ENCODE measurements at regions not wholly inside any gene's neighbourhood (a gene's known extent, or its start where the extent isn't known, plus 50 kb on each side); places are given as distances from the start of the nearest gene placed in this dataset.
"Not testable (repeated sequence)": the region's sequence is repeated elsewhere in the genome, so short reads cannot be mapped to it uniquely, and the experiment has no call there.

DNA sequence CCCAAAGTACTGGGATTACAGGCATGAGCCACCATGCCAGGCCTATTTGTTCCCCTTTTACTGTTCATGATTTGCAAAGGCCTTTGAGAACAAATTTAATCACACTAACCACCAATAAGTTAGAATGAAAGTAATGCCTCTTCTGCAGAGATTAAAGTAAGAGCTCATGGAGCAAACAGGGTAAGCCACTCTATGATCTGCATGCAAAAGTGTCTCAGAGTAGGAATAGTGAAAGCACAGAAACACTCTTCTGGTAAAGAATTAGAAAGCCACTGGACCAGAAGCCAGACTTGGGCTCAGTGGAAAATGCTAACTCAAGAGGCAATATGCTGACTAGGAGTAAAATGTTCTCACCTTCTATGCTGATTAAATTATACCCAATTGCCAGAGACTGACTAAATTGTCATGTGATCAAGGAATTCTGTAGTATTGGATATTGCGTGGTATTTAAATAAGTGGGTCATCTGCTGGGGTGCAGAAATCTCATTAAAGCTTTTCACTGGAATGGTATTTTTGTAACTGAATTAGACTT is 235.3 kb upstream of the ERBB4 start:
- no peak for DNase-seq (ENCODE audit: low read depth)

DNA sequence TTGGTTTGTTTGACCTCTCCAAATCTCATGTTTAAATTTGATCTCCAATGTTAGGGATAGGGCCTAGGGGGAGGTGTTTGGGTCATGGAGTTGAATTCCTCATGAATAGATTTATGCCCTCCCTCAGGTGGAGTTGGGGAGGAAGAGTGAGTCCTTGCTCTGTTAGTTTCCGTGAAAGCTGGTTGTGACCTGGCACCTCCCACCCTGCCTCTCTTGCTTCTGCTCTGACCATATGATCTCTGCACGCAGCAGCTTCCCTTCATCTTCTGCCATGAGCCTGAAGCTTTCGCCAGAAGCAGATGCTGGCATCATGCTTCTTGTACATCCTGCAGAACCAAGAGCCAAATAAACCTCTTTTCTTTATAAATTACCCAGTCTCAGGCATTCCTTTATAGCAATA is 231.6 kb upstream of the ERBB4 start:
- no peak for DNase-seq (ENCODE audit: low read depth)

DNA sequence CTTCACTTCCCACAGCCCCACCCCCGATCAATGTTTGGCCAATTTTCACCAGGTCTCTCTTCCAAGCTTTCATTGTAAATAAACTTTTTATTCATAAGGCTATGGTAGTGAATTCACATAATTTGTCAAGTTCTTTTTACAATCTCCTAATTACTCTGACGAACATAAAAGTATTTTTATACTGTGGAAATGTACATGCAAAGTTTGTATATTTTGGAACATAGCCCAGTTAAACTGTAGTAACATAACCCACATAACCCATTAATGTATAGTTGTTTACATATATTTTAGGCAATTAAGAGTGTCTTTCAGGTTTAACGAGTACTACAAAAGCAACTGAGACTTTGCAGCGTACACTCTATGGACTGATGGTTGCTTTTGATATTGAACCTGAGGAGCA is 228.3 kb upstream of the ERBB4 start:
- DNase-seq (ENCODE audit: low read depth), result no peak

DNA sequence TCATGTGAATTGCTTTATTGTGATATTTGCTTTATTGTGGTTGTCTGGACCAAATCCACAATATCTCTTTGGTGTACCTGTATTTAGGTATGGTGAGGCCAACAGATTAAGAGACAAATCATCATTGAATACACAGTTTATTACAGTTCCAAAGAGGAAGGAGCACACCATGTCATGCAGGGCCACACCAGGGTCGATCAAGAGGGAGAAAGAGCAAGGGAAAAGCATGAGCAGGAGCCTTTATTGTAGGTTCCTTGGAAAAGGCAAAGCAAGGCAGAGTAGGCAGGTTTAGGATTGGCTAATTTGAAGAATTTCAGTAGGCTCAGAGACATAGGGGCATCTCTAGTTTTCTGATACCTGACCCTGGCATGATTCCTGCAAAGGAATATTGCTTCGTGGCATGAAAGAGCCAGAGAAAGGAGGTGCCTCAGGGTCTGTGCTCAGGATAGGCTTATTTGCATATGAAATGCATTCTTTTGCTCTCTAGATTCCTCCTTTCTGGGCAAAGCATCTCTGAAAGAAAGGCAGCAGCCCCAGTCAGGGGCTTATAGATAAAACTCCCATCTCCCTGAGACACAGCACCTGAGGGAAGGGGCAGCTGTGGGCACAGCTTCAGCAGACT is 214.2 kb upstream of the ERBB4 start:
- no peak for DNase-seq (ENCODE audit: low read depth)

DNA sequence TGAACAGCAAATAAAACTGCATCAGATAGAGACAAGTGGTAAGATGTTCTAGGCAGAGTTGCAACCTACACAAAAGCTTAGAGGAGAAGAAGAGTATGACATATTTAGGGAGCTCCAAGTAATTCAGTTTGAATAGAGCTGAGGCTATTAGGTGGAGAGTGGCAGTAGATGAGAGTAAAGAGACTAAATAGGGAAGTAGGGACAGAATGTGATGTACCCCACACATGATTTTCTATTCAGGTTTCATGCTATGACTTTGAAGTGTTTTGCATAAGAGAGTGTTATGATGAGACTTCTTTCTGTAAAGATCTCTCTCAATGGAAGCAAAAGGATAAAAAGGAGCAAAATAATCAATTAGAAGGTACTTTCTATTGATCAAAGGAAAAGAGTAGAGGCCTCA is 206.8 kb upstream of the ERBB4 start:
- DNase-seq (ENCODE audit: low read depth), result no peak

DNA sequence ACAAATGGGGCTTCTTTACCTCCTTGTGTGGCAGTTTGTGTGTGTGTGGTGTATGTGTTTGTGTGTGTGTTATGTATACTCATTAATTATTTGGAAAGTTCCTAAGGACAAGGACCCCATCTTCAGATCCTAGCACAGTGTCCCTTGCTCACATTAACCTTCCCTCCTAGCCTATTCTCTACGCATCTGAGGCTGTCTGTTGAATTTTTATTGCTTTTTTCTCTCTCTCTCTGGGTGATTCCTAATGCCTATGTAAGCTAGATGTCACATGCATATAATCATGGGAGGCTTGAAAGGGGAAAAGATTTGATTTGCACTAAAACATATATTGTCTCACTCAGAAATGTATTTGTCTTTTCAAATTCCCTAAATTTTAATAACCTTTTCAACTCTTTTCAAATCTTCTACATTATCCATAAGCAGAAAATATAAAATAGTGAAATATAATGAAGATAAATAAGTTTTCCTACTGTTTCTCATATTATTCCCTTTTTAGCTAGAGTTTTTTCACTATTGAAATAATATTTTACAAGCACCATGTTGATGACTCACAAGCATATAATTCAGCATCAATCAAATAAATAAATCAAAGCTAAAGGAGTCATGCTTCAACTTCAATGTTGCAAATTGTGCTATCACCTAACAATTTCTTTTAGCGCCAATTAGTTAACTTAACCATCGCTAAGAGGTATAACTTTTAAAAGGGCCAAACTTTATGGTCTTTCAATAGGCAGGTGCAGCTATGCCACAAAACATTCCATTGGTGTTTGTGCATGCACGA is 199.0 kb upstream of the ERBB4 start:
- no peak for DNase-seq (ENCODE audit: low read depth)

DNA sequence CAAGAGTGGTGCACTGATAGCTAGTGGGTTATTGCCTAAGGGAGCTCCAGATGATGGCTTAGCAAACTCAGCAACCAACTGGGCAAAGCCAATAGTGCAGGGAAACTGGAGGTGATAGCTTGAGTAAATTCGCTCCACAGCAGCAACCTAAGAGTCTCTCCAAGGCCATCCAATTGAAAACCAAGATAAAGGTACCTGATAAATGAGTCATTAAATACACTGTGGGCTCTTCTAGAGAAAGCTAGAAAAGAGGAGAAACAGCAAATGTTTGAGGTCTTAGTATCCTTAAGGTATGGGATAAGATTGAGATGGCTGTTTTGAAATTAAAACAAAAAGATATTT is 197.8 kb upstream of the ERBB4 start:
- DNase-seq (ENCODE audit: low read depth), result no peak

DNA sequence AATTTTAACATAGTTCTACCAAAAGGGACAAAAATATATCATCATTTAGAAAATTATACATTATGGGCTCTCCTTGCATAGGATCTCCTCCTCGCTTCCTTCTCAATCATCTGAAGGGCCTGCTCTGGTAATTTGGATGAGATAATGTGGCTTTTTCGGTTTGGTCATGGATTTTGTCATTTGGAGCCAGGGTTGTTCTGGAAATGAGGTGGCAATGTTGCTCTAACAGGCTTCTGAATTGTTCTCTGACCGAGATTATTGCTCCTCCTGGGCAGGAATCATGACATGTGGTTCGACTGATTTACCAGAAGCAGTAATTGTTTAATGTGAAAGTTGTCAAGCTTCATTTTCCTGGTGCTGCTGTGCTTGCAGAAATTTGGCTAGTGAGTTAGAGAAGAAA is 194.7 kb upstream of the ERBB4 start:
- no peak for DNase-seq (ENCODE audit: low read depth)

DNA sequence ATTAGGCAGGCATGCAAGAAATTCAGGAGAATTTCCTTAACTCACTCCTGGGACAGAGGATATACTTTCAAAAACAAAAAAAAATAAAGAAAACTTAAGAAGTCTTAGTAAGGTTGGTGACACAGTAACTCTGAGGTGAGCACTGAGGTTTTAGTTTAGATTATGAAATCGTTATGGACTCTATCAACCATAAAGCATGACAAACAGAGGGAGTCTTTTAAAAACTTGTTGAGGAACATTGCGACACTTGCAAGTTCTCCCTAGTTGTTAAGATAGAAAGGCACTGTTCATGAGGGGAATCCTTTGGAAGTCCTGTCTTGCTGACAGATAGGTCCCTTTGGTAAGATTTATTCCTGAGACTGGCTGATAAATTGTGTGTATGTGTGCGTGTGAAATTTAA is 194.3 kb upstream of the ERBB4 start:
- DNase-seq (ENCODE audit: low read depth), result no peak

DNA sequence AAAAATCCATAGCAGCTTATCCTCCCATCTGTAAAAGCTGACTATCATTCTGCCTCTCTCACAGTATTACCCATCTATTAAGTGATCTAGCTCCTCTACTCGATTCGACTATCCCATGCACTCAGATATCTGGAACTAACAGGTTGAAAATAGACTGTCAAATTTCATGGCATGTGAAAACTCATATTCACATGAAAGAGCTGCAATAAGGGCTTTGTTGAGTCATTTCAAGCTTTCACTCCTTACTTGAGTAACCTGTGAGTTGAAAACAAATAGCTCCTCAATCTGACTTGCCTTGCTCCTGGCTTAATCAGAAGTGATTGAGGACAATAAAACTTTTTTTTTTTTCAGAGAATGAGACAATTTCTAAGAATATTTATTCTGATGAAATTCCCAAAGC is 192.4 kb upstream of the ERBB4 start:
- no peak for DNase-seq (ENCODE audit: low read depth)

DNA sequence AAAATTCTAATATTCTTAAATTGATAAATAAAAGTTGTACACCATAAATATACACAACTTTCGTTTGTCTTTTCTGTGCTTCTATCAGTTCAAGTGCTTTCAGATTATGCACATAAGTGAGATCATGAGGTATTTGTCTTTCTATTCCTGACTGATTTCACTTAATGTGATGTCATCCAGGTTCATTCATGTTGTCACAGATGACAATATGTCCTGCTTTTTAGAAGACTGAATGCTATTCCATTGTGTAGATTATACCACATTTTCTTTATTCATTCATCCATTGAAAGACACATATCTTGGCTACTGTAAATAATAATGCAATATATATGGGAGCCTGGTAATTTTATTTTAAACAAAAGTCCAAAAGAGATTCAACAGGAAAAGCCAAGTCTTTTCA is 190.1 kb upstream of the ERBB4 start:
- no peak for DNase-seq (ENCODE audit: low read depth)

DNA sequence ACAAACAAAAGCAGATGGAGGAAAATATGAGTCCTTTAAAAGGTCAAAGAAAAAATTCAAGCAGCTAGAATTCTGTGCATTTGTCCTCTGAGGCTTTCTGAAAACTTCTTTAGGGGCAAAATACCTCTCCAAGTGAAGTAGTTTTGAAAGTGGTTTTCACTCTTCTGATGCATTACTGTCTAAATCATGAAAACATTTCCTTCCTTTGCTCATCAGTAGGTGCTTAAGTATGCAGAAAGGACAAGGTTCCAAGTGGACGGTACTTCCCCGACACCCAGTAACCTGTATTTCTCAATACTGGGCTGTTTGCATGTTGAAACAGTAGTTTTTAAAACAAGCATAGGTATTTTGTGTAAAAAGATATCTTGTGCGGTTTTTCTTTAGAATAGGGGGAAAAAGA is 189.1 kb upstream of the ERBB4 start:
- DNase-seq (ENCODE audit: low read depth), result no peak

DNA sequence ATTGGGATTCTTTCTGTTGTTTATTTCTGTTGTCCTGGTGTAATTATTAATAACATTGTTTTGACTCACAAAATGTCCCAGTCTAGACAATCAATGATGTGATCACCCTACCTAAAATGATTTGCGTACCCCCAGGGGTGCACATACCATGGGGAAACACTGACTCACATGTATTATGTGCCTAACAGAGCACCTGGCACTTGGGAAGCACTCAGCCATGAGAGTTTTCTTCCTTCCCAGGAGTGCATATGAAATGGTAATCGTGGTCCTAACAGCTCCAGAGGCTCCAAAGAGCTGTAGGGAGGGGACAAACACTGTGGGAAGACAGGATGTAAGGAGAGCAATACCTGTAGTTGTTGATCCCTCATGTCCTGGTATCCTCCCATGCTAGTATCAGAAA is 187.8 kb upstream of the ERBB4 start:
- no peak for DNase-seq (ENCODE audit: low read depth)

DNA sequence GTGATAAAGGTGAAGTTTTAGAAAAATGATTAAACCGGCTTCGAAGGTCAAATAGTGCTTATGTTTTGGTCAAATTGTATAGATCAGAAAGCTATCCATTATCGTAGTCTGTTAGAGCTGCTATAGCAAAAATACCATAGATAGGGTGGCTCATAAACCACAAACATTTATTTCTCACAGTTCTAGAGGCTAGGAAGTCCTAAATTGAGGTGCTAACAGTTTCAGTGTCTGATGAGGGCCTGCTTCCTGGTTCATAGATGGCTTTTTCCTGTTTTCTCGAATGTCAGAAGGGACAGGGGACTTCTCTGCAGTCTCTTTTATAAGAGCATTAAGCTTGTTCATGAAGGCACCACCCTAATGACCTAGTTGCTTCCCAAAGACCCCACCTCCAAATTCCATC is 186.6 kb upstream of the ERBB4 start:
- no peak for DNase-seq (ENCODE audit: low read depth)

DNA sequence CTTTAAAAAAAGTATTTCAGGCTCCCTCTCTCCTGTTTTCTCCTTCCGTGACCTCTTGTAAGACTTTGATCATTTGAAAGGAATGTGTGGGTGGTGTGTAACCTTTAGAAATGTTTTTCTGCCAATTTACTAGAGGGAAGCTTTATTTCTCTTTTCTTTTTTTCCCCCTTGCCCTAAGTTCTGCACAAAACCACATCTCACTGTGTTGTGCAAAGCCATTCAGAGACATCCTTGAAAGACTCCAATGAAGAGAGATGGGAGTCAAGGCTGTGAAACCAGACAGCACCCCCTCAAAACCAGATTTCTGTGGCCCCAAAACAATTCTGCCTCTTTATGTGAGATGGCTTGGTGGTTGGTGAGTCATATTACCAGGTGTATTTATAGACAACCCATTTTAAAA is 184.6 kb upstream of the ERBB4 start:
- DNase-seq (ENCODE audit: low read depth), result no peak

DNA sequence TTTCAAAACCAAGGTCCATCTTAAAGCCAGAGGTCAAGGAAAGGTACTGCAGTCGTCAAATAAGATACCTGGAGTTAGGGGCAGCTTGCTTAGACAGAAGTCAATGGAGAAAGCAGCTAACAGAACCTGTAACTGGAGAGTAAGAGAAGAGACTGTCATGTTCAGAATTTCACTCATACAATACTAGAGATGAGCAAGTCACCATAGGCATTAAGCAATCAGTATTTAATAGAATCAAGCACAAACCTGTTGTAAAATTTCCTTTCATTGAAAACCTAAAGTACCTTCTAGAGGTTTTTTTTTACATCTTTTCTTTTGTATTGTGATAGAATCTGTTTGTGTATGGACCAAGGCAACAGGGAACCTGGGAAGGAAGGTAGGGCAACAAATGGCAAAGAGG is 183.4 kb upstream of the ERBB4 start:
- no peak for DNase-seq (ENCODE audit: low read depth)

DNA sequence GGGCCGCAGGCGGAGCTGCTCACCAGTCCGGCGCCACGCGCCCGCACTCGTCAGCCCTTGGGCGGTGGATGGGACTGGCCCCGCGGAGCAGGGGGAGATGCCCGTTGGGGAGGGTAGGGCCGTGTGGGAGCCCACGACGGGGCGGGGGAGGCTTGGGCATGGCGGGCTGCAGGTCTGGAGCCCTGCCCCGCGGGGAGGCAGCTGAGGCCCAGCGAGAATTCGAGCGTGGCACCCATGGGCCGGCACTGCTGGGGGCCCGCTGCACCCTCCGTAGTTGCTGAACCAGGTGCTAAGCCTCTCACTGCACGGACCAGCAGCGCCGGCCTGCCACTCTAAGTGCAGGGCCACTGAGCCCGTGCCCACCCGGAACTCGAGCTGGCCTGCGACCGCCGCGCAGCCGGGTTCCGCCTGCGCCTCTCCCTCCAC is 182.4 kb upstream of the ERBB4 start:
- no peak for DNase-seq (ENCODE audit: low read depth)

DNA sequence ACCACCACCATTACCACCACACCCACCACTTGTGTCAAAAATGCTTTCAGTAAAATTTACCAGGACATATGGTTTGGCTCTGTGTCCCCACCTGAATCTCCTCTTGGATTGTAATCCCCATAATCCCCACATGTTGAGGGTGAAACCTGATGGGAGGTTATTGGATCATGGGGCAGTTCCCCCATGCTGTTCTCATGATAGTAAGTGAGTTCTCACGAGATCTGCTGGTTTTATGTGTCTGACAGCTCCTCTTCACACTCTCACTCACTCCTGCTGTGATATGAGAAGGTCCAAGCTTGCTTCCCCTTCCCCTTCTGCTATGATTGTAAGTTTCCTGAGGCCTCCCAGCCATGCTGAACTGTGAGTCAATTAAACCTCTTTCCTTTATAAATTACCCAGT is 176.8 kb upstream of the ERBB4 start:
- not testable (repeated sequence) for DNase-seq (ENCODE audit: low read depth)

DNA sequence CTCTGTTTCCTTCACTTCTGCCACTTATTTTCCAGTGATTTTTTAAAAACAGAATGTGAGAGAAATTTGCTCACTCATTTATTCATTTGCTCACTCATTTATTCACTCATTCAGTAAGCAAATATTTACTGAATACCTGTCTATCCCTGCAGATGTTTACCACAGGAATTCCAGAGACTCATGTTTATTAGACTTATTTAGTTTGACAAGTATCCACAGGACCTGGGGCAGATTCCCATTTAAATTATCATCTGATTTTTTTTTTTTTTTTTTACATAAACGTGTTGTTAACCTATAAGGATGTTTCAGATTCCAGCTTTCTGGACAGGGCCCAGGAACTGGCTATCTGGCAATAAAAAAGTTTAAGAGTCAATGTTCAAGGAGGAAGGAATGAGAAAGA is 175.1 kb upstream of the ERBB4 start:
- DNase-seq (ENCODE audit: low read depth), result no peak

DNA sequence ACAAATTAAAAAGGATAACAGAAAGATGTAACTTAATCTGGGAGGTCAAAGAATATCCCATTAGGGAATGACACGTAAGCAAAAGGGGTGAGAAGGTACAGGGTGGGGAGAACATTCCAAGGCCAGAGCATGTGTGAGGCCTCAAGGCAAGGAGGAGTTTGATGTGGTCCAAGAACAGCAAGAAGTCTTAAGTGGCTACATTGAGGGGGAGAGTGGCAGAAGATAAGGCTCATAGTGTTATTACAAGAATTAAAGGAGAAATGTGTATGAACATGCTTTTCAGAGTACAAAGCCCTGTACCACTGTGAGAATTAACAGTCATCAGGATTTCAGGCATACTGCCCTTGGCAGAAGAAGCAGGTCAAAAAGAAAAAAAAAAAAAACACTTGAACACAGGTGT is 174.4 kb upstream of the ERBB4 start:
- no peak for DNase-seq (ENCODE audit: low read depth)

DNA sequence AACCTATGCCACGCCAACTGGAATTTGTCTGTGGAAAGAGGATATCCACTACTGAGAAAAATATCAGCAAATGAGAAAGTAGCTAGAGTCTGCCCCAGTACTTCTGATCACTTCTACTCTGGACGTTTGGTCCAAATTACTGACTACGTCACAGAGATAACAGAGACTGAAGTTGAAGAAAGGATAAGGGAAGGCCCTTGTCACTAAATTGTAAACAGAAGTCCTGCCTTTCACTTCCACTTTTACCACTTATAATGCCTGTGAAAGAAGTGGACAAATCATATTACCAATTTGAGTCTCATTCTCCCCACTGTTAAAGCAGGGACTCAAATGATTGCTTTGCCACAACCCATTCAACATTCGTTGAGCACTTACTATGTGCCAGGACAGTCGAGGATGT is 173.9 kb upstream of the ERBB4 start:
- DNase-seq (ENCODE audit: low read depth), result no peak

DNA sequence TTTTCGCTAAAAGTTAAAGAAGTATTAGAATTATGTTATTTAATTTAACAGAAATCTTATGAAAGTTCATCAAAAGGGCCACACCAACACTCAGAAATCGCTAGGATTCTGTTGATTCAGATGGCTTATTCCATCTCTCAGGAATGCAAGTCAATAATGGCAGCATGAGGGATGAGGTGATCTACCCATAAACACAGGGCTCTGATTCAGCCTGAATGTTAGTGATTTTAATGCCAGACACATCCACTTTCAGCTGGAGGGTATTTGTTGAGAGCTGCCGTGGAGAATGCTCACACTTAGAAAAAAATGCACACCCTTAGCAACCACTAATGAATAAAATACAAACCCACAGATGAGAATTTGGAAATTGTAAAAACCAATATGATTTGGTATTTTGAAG is 173.3 kb upstream of the ERBB4 start:
- DNase-seq (ENCODE audit: low read depth), result no peak

DNA sequence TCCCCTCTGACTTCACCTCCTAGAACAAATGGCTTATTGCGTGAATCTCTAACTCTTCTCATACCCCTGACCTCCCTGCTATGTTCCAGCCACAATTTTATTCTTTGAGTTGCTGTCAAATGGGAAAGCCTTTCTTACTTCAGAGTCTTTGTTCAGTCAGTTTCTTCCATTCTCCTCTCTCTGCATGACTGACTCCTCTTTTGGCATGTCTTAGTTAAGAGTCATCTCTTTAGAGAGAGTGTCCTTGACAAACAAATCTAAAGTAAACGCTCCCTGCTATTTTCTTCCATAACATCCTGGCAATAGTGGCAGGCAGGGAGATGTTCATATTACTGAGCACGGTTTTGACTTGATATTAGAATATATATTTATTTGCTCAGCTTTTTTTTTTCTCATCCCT is 170.7 kb upstream of the ERBB4 start:
- DNase-seq (ENCODE audit: low read depth), result no peak

DNA sequence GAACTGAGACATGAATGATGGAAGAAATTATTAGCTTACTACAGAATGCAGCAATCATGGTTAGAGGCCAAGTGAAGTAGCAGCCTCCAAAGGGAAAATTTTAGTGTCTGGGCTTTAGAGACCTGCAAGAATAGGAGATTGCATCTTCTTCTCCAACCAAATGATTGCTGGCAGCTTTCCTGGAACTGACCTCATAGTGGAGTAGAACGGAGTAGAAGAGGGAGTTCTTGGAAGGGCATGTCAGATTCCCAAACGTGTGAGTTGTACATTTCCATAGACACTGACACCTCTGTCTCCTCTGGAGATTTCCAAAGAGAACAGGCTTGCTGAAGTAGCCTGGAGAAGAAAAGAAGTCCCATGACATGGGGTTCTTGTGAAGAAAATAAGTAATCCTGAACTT is 169.8 kb upstream of the ERBB4 start:
- no peak for DNase-seq (ENCODE audit: low read depth)

All from stimulated activated CD4-positive, alpha-beta T cell treated with anti-CD3 and anti-CD28 coated beads, Interleukin-2, amount 100 ng/mL, for 4 hours (primary cell).